HUES64 (cell line): ENCODE measurements at regions not wholly inside any gene's neighbourhood (a gene's known extent, or its start where the extent isn't known, plus 50 kb on each side); places are given as distances from the start of the nearest gene placed in this dataset.

Experiments
- H3K27ac ChIP-seq: 2 replicates; pipeline ENCODE4 v1.7.0; 2013; ENCODE audit warnings: low read depth, low read length, inconsistent platforms
- H3K27me3 ChIP-seq: 2 replicates; pipeline ENCODE4 v1.6.1; 2013; ENCODE audit warnings: mild to moderate bottlenecking, low read length; ENCODE audit not compliant: insufficient read depth
- H3K36me3 ChIP-seq: 2 replicates; pipeline ENCODE4 v1.6.1; 2013; ENCODE audit warnings: mild to moderate bottlenecking, low read length; ENCODE audit not compliant: insufficient read depth
- H3K4me1 ChIP-seq: 2 replicates; pipeline ENCODE4 v1.6.1; 2013; ENCODE audit warnings: mild to moderate bottlenecking, low read length, moderate library complexity; ENCODE audit not compliant: insufficient read depth
- H3K4me3 ChIP-seq: 2 replicates; pipeline ENCODE4 v1.5.1; 2013; ENCODE audit warnings: mild to moderate bottlenecking, low read length, moderate library complexity
- H3K9ac ChIP-seq: 2 replicates; pipeline ENCODE4 v1.6.1; 2013; ENCODE audit warnings: mild to moderate bottlenecking, low read depth, low read length
- H3K9me3 ChIP-seq: 2 replicates; pipeline ENCODE4 v1.6.1; 2013; ENCODE audit warnings: low read depth, low read length; ENCODE audit not compliant: insufficient read depth
- WGBS: fragments of 150-250, 120-280 bp; methylation state at CpG from one replicate; pipeline ENCODE4 v1.1.7; 2013; ENCODE audit warnings: missing lambda C conversion rate; 5-methylcytosine and 5-hydroxymethylcytosine counted together

DNA sequence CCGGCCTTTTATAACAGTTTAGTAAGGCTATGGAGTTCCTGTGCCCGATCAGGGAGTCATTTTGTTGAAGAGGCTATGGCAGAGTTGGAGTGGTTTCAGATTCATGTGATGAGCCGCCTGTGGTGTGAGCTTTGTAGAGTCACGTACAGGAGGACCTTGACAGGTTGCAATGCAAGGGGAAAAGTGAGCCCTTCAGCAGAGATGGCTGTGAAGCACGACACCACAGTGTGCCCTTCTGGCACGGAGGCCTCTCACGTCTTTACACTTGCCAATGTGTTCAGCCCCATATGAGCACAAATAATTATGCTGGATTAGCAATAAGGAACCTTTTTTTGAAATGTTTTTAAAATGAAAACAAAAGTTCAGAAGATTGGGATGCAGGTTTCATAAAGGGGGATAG is 499.8 kb downstream of the LIG4 start:
- Histone ChIP-seq H3K4me3 (no peak overlapping the region), H3K9ac (no peak overlapping the region), H3K27me3 (no peaks in the 10 kb centered on the region), H3K4me1 (peaks cover 9% of the 10 kb centered on the region), H3K36me3 (no peaks in the 10 kb centered on the region), H3K27ac (no peak overlapping the region), H3K9me3 (no peaks in the 10 kb centered on the region)
- 90% methylated on average over 7 of the region's 7 CpGs for WGBS

DNA sequence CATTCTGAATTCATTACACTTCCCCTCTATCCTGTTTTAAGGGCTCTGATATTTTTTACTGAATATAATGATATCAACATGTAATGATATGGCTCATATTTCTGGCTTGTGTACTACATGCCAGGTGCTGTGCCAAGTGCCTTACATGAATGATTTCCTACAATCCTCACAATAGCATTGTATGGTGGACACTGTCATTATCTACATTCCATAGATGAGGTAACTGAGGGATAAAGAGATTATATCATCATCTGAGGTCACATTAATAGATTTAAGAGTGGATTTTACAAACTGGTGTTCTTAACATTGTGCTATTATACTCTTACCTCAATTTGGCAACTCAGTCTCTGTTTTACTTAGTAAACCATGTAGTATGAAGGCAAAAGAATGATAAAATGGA is 502.0 kb downstream of the LIG4 start:
- Histone ChIP-seq H3K36me3 (no peaks in the 10 kb centered on the region), H3K27me3 (no peaks in the 10 kb centered on the region), H3K4me1 (peaks cover 9% of the 10 kb centered on the region), H3K4me3 (no peak overlapping the region), H3K27ac (no peak overlapping the region), H3K9me3 (no peaks in the 10 kb centered on the region), H3K9ac (no peak overlapping the region)

DNA sequence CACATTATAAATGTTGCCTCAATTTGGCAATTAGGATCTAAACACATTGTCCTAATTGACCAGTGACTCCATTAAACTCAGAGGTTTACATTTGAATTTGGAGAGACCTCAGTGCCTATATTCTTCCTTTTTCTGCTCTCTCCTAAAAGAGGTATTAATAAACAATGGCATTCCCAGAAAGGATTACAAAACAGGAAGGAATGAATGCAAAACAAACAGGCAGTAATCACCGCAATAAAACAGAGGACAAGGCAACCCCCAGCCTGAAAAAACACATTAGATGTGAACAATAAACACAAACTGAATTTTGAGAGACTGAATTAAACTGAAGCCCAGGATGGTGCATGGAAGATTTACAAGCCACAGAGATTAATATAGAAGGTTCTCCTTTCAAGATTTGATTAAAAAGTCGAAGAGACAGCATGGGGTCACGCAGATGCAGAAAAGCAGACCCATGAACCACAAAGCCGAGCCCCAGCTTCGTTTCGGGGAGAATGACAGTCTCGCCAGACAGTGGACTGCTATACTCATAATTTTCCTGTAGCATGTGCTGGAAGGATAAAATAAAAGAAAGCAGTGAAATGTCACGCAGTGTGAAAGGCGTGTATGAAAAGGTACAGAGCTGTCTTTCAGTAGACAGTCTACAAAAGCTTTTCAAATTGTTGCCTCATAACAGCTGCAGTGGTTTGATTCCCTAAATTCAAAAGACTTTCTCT is 503.0 kb downstream of the LIG4 start:
- H3K4me1 ChIP-seq, result peaks cover 9% of the 10 kb centered on the region
- 91% methylated on average over 9 of the region's 9 CpGs for WGBS
- no peak overlapping the region for H3K27ac ChIP-seq
- H3K9me3 ChIP-seq, result no peaks in the 10 kb centered on the region
- H3K4me3 ChIP-seq, result no peak overlapping the region
- no peaks in the 10 kb centered on the region for H3K27me3 ChIP-seq
- H3K36me3 ChIP-seq, result no peaks in the 10 kb centered on the region
- no peak overlapping the region for H3K9ac ChIP-seq

DNA sequence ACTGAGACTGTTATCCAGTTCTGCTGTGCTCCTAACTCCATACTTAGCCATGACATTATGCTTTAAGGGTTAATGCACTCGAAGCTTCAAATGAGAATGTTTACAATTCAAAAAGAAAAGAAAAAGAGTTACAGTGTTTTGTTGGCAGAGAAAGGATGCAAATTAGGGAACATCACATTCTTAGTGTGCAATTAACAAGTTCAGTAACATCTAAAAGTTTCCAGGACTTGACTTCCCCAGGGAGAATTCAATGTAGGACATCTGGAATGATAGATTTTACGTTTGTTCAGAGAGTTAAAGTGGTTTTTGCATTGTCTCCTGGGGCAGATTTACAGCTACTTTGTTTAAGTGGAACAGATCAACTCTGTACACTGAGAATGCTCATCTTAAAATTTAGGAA is 525.2 kb downstream of the LIG4 start:
- H3K4me3 ChIP-seq, result no peak overlapping the region
- 59% methylated on average over 2 of the region's 2 CpGs for WGBS

DNA sequence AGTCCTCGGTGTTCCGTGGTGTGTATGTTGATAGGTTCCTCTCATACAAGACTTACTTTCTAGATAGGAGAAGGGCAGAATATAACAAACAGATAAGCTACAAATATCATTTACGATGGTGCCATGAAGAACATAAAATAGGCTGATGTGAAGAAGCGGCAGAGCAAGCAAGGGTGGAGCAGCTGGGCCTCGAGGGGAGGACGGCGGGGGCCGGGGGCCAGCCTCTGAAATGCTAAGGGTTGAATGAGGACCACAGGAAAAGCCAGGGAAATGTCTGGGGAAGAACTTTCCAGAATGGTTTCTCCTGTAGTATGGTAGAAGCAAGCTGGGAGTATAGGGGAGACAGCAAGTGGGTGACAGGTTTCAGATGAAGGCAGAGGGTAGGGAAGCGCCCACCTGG is 529.5 kb downstream of the LIG4 start:
- peaks cover 15% of the 10 kb centered on the region; the same call in 1 of the 2 replicates for H3K4me1 ChIP-seq
- no peaks in the 10 kb centered on the region for H3K9me3 ChIP-seq
- H3K27me3 ChIP-seq, result no peaks in the 10 kb centered on the region
- no peak overlapping the region for H3K4me3 ChIP-seq
- WGBS, result 96% methylated on average over 6 of the region's 9 CpGs
- no peak overlapping the region for H3K27ac ChIP-seq
- no peaks in the 10 kb centered on the region for H3K36me3 ChIP-seq
- H3K9ac ChIP-seq, result no peak overlapping the region

More for the DNA sequence above, 525.2 kb downstream of the LIG4 start:
- peaks cover 15% of the 10 kb centered on the region; the same call in 1 of the 2 replicates for H3K4me1 ChIP-seq
- no peaks in the 10 kb centered on the region for H3K27me3 ChIP-seq
- no peak overlapping the region for H3K9ac ChIP-seq
- no peaks in the 10 kb centered on the region for H3K36me3 ChIP-seq
- H3K9me3 ChIP-seq, result no peaks in the 10 kb centered on the region
- no peak overlapping the region for H3K27ac ChIP-seq

DNA sequence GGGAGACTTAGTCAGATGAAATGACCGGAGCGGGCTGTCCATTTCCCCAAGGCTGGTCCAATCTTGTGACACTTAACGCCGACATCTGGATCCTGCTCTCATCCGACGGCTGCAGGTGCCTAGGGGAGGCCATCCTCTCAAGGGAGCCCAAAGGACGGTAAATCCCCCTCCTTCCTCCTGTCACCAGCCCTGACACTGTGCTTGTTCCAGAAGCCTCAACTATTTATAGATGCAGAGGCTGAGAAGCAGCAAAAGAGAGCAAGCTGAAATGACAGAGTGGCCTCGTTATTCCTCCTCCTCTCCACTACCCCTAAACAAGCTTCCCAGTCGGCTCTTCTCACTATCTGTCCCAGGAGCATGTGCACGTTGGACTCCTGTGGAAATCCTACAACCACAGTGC is 533.7 kb downstream of the LIG4 start:
- Histone ChIP-seq H3K9me3 (no peaks in the 10 kb centered on the region), H3K27me3 (no peaks in the 10 kb centered on the region), H3K4me1 (no peaks in the 10 kb centered on the region), H3K9ac (no peak overlapping the region), H3K36me3 (no peaks in the 10 kb centered on the region), H3K4me3 (no peak overlapping the region), H3K27ac (no peak overlapping the region)
- WGBS, result 82% methylated on average over 10 of the region's 10 CpGs

DNA sequence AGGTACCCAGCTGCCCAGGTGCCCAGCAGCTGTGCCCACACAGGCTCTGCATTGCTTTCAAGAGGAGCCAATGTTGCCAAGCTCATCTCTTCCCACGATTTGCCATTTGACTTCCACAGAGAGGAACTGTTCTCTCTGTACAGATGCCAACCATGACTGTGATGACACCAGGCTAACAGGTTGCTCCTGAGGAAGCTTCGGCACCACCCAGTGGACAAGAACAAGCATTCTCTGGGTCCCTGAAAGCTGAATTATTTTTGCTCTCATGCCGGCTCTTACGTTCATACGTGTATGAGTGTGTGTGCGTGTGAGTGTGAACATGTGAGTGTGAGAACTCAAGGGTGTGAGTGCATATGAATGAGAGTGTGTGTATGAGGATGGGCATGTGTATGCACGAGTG is 535.2 kb downstream of the LIG4 start:
- Histone ChIP-seq H3K4me3 (no peak overlapping the region), H3K27ac (no peak overlapping the region), H3K36me3 (no peaks in the 10 kb centered on the region), H3K9ac (no peak overlapping the region), H3K9me3 (no peaks in the 10 kb centered on the region), H3K4me1 (no peaks in the 10 kb centered on the region), H3K27me3 (no peaks in the 10 kb centered on the region)
- 78% methylated on average over 7 of the region's 7 CpGs for WGBS

DNA sequence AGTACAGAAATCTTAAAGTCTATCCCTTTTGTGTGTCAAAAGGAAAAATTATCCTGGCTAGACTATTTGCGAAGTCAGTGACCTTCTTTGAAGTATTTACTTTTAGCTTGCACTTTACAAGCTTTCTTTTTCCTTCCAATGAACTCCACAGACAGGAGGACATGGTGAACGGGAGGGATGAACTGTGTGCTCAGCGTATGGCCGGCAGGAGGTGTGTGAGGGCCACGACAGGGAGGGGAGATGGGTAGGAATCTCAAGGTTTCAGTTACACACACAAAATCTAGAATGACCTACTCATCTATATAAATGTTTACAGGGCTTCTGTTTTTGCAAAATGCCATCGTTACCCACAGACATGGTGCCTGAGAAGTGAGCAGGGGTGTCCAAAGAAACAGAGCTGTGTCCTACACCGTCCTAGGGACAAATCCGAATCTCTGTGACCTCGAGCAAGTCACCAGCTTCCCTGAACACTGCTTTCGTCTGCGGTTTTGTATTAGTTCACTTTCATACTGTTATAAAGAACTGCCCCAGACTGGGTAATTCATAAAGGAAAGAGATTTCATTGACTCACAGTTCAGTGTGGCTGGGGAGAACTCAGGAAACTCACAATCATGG is 537.2 kb downstream of the LIG4 start:
- H3K27ac ChIP-seq, result no peak overlapping the region
- no peaks in the 10 kb centered on the region for H3K27me3 ChIP-seq
- no peak overlapping the region for H3K4me3 ChIP-seq
- no peaks in the 10 kb centered on the region for H3K4me1 ChIP-seq
- H3K9me3 ChIP-seq, result no peaks in the 10 kb centered on the region
- no peaks in the 10 kb centered on the region for H3K36me3 ChIP-seq
- WGBS, result 92% methylated on average over 8 of the region's 11 CpGs
- H3K9ac ChIP-seq, result no peak overlapping the region

DNA sequence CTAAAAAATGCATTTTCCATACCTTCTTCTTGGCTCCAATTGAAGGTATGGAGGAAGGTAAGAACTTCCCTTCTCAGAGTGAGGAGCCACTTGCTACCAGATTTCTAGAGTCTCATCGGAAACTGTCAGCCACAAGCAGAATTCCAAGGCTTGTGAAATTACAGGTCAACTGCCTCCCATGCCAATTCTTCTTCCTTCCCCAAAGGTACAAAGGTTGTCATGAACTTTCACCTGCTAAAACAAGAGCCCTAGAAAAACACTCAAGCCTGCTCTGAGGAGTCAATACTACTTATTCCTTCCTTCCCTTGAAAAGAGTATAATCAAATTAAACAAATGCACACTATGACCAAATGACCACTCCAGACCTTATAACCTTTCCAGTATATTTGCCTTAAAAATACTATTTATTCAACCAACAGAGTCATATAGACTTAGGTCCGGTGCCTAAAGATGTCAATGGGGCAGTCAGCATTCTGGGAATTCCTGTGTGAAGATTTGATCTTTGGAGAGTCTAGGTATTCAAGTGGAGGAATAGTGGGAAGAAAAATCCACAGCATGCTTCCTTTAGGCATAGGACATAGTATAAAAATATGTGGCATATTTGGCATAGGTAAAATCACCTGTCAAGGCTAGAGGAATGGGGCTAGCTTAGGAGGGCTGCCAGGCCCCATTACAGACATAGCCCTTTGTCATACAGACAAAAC is 539.3 kb downstream of the LIG4 start:
- H3K36me3 ChIP-seq, result no peaks in the 10 kb centered on the region
- no peaks in the 10 kb centered on the region for H3K4me1 ChIP-seq
- H3K4me3 ChIP-seq, result no peak overlapping the region
- 100% methylated on average over 2 of the region's 2 CpGs for WGBS
- H3K27ac ChIP-seq, result no peak overlapping the region
- no peaks in the 10 kb centered on the region for H3K27me3 ChIP-seq
- no peak overlapping the region for H3K9ac ChIP-seq
- no peaks in the 10 kb centered on the region for H3K9me3 ChIP-seq

DNA sequence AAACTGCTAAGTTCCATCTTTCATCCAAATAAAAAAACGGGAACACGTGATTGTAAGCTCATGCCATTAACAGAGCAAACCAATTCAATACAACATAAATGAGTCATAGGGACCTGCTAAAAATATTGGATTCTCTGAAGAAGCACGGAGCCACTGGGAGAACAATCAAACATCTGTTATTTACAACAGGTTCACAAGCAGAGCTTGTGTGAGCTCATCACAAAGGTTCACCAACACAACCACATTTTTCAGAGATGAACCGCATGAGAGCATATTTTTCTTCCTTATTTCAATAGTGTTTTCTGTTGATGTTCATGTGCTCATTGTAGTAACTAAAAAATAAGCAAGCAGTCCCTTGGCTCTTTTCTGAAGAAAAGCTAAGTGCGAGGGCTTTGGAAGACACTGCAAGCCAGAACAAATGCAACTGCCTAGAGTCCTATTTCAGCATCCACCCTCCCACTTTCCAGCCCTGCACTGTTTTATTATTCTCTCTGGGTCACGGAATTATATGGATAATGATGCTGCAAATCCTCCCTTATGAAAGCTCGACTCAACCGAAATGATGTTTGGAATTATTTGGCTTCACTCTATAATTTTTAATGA is 545.8 kb downstream of the LIG4 start:
- H3K27me3 ChIP-seq, result no peaks in the 10 kb centered on the region
- no peak overlapping the region for H3K9ac ChIP-seq
- 95% methylated on average over 5 of the region's 8 CpGs for WGBS
- no peak overlapping the region for H3K4me3 ChIP-seq
- no peaks in the 10 kb centered on the region for H3K4me1 ChIP-seq
- no peaks in the 10 kb centered on the region for H3K36me3 ChIP-seq
- H3K27ac ChIP-seq, result no peak overlapping the region
- H3K9me3 ChIP-seq, result no peaks in the 10 kb centered on the region

DNA sequence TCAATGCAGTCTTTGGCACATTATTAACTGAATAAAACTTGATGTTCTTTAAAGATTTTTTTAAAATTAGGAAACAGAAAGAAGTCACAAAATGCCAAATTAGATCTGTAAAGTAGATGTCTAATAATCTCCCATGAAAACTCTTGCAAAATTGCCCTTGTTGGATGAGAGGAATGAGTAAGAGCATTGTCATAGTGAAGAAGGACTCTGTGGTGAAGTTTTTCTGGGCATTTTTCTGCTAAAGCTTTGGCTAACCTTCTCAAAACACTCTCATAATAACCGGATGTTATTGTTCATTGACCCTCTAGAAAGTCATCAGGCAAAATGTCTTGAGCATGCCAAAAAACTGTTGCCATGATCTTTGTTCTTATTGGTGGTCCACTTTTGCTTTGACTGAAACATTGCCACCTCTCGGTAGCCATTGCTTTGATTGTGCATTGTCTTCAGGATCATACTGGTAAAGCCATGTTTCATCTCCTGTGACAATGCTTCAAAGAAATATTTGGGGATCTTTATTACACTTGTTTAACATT is 549.3 kb downstream of the LIG4 start:
- Histone ChIP-seq H3K4me1 (no peaks in the 10 kb centered on the region), H3K27ac (no peak overlapping the region)
- 95% methylated on average over 2 of the region's 2 CpGs for WGBS

More for the DNA sequence above, 549.3 kb downstream of the LIG4 start:
- H3K9ac ChIP-seq, result no peak overlapping the region
- H3K27me3 ChIP-seq, result no peaks in the 10 kb centered on the region
- H3K9me3 ChIP-seq, result no peaks in the 10 kb centered on the region
- no peak overlapping the region for H3K4me3 ChIP-seq
- no peaks in the 10 kb centered on the region for H3K36me3 ChIP-seq
